ENCODE measurements at regions not wholly inside any gene's neighbourhood (a gene's known extent, or its start where the extent isn't known, plus 50 kb on each side); places are given as distances from the start of the nearest gene placed in this dataset.

GRCh38 chr2:187815113-187815512 lies 260.9 kb upstream of the TFPI start:
- POLR2A ChIA-PET (ENCODE audit: low non-redundant PET), result no interaction called here
- Histone ChIP-seq H3K36me3 (ENCODE audit: insufficient read depth, low read length, poor library complexity, severe bottlenecking) (no peaks in the 10 kb centered on the region), H3K27ac (ENCODE audit: low read depth, low read length, poor library complexity, severe bottlenecking) (no peak overlapping the region), H3K4me3 (ENCODE audit: low read depth, low read length, poor library complexity, severe bottlenecking) (no peak overlapping the region), H3K4me1 (ENCODE audit: insufficient read depth, low read length, poor library complexity, severe bottlenecking) (no peaks in the 10 kb centered on the region), H3K9me3 (ENCODE audit: low read depth, low read length, poor library complexity, severe bottlenecking) (no peaks in the 10 kb centered on the region), H3K27me3 (replicated peaks; ENCODE audit: insufficient read depth, low read depth, low read length, poor library complexity) (no peaks in the 10 kb centered on the region)
- no peak for DNase-seq (ENCODE audit: low spot score)
- no TSS peak for BruUV-seq (replicated peaks)
- intact Hi-C loops (cut with micrococcal nuclease; ENCODE audit: unreplicated experiment), result no loop called here
- CTCF ChIA-PET, result no interaction called here
- TF ChIP-seq EZH2 (IDR thresholded peaks at IDR 0.05; ENCODE audit: borderline replicate concordance, low read depth, low read length, poor library complexity, severe bottlenecking) (no peak), CTCF (conservative IDR thresholded peaks at IDR 0.05; ENCODE audit: low read depth, low read length) (no peak)

DNA sequence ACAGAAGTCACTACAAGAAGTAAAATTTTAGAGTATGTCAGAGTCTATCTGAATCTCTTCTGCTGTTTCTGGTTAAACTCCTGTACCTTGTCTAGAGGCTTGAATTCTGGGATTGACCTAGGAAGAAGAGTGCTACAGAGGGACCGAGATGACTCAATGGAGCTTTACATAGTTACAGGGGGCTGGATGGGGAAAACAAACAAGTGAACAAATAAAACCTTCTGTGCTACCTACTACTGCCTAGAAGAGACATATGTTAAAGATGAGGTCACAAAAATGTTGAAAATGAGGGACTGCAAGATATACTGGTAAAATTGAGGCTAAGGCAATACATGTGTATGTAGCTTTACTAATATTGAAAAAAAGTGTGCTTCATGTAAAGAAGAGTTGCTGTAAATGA lies 265.4 kb upstream of the TFPI start:
- no peak overlapping the region for H3K4me3 ChIP-seq (ENCODE audit: low read depth, low read length, poor library complexity, severe bottlenecking)
- no peaks in the 10 kb centered on the region for H3K4me1 ChIP-seq (ENCODE audit: insufficient read depth, low read length, poor library complexity, severe bottlenecking)
- POLR2A ChIA-PET (ENCODE audit: low non-redundant PET), result no interaction called here
- no TSS peak for BruUV-seq (replicated peaks)
- H3K27ac ChIP-seq (ENCODE audit: low read depth, low read length, poor library complexity, severe bottlenecking), result no peak overlapping the region
- intact Hi-C loops (cut with micrococcal nuclease; ENCODE audit: unreplicated experiment), result no loop called here
- DNase-seq (ENCODE audit: low spot score), result no peak
- no peaks in the 10 kb centered on the region for H3K27me3 ChIP-seq (replicated peaks; ENCODE audit: insufficient read depth, low read depth, low read length, poor library complexity)
- CTCF ChIA-PET, result no interaction called here
- H3K36me3 ChIP-seq (ENCODE audit: insufficient read depth, low read length, poor library complexity, severe bottlenecking), result no peaks in the 10 kb centered on the region
- TF ChIP-seq EZH2 (IDR thresholded peaks at IDR 0.05; ENCODE audit: borderline replicate concordance, low read depth, low read length, poor library complexity, severe bottlenecking) (no peak), CTCF (conservative IDR thresholded peaks at IDR 0.05; ENCODE audit: low read depth, low read length) (no peak)
- H3K9me3 ChIP-seq (ENCODE audit: low read depth, low read length, poor library complexity, severe bottlenecking), result no peaks in the 10 kb centered on the region

DNA sequence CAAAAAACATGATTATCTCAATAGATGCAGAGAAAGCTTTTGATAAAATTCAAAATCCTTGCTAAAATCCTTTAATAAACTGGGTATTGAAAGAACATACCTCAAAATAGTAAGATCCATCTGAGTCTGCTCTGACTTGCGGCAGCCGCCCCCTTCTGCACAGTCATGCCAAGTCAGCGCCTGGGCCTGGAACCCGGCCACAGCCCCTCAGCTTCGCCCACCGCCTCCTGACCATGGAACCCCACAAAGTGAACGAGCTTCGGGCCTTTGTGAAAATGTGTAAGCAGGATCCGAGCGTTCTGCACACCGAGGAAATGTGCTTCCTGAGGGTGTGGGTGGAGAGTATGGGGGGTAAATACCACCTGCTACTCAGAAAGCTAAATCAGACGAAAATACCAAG lies 270.9 kb upstream of the TFPI start:
- Histone ChIP-seq H3K9me3 (ENCODE audit: low read depth, low read length, poor library complexity, severe bottlenecking) (no peaks in the 10 kb centered on the region), H3K4me3 (ENCODE audit: low read depth, low read length, poor library complexity, severe bottlenecking) (no peak overlapping the region), H3K4me1 (ENCODE audit: insufficient read depth, low read length, poor library complexity, severe bottlenecking) (no peaks in the 10 kb centered on the region), H3K27me3 (replicated peaks; ENCODE audit: insufficient read depth, low read depth, low read length, poor library complexity) (no peaks in the 10 kb centered on the region), H3K27ac (ENCODE audit: low read depth, low read length, poor library complexity, severe bottlenecking) (no peak overlapping the region), H3K36me3 (ENCODE audit: insufficient read depth, low read length, poor library complexity, severe bottlenecking) (no peaks in the 10 kb centered on the region)
- BruUV-seq (replicated peaks), result no TSS peak
- CTCF ChIA-PET, result no interaction called here
- POLR2A ChIA-PET (ENCODE audit: low non-redundant PET), result no interaction called here
- no peak for TF ChIP-seq EZH2 (IDR thresholded peaks at IDR 0.05; ENCODE audit: borderline replicate concordance, low read depth, low read length, poor library complexity, severe bottlenecking)
- TF ChIP-seq CTCF (conservative IDR thresholded peaks at IDR 0.05; ENCODE audit: low read depth, low read length), result no peak
- intact Hi-C loops (cut with micrococcal nuclease; ENCODE audit: unreplicated experiment), result no loop called here
- no peak for DNase-seq (ENCODE audit: low spot score)

Measured in A673 (cell line).